Hepatocyte (in vitro differentiated cells): ENCODE measurements at regions not wholly inside any gene's neighbourhood (a gene's known extent, or its start where the extent isn't known, plus 50 kb on each side); places are given as distances from the start of the nearest gene placed in this dataset.

Experiments used
- DNase-seq: peaks from one replicate; pipeline ENCODE4 v3.0.0-alpha.2; 2016; ENCODE audit warnings: low spot score
- H2AFZ ChIP-seq: fragments of 200-600 bp; sonication (generic); 2 replicates; pipeline ENCODE4 v1.6.0; 2016; ENCODE audit warnings: antibody characterized with exemption, mild to moderate bottlenecking
- H3K27ac ChIP-seq: fragments of 200-600 bp; sonication (generic); 2 replicates; pipeline ENCODE4 v1.5.1; 2016; ENCODE audit warnings: mild to moderate bottlenecking
- H3K27me3 ChIP-seq: fragments of 200-600 bp; sonication (generic); 2 replicates; pipeline ENCODE4 v1.6.1; 2016
- H3K36me3 ChIP-seq: fragments of 200-600 bp; sonication (generic); replicated peaks from 2 replicates; pipeline ENCODE4 v1.5.1; 2016; ENCODE audit warnings: low read depth; ENCODE audit not compliant: insufficient read depth
- H3K4me1 ChIP-seq: fragments of 200-600 bp; sonication (generic); 2 replicates; pipeline ENCODE4 v1.5.1; 2016; ENCODE audit warnings: mild to moderate bottlenecking, moderate library complexity; ENCODE audit not compliant: insufficient read depth
- H3K4me2 ChIP-seq: fragments of 200-600 bp; sonication (generic); 2 replicates; pipeline ENCODE4 v1.6.0; 2016
- H3K4me3 ChIP-seq: fragments of 200-600 bp; sonication (generic); 2 replicates; pipeline ENCODE4 v1.5.1; 2016; ENCODE audit warnings: mild to moderate bottlenecking
- H3K79me2 ChIP-seq: fragments of 200-600 bp; sonication (generic); 2 replicates; pipeline ENCODE4 v1.6.0; 2017; ENCODE audit warnings: mild to moderate bottlenecking
- H3K9me2 ChIP-seq: fragments of 200-600 bp; sonication (generic); replicated peaks from 2 replicates; pipeline ENCODE4 v1.6.0; 2017; ENCODE audit warnings: mild to moderate bottlenecking; ENCODE audit not compliant: insufficient read depth
- H3K9me3 ChIP-seq: fragments of 200-600 bp; sonication (generic); 2 replicates; pipeline ENCODE4 v1.5.1; 2016; ENCODE audit warnings: low read depth, mild to moderate bottlenecking
- H4K20me1 ChIP-seq: fragments of 200-600 bp; sonication (generic); 2 replicates; pipeline ENCODE4 v1.6.0; 2016; ENCODE audit warnings: mild to moderate bottlenecking; ENCODE audit not compliant: insufficient read depth, poor library complexity, severe bottlenecking
- EZH2 ChIP-seq: fragments of 200-600 bp; sonication (generic); IDR thresholded peaks from 2 replicates; pipeline ENCODE4 v1.6.1; 2016; ENCODE audit warnings: antibody characterized with exemption, mild to moderate bottlenecking, borderline replicate concordance
- EZH2phosphoT487 ChIP-seq: fragments of 200-600 bp; sonication (generic); IDR thresholded peaks from one replicate; pipeline ENCODE4 v1.6.1; 2018; ENCODE audit warnings: antibody characterized with exemption, mild to moderate bottlenecking, low read depth, moderate library complexity; ENCODE audit not compliant: unreplicated experiment, severe bottlenecking
- WGBS: methylation state at CpG from one replicate; pipeline ENCODE4 v1.1.6; 2016; ENCODE audit warnings: low lambda C conversion rate; ENCODE audit errors: missing lambda C conversion rate; 5-methylcytosine and 5-hydroxymethylcytosine counted together
- TF ChIP-seq, protein P1 (sequence below): fragments of 200-600 bp; sonication (generic); IDR thresholded peaks from 2 replicates; pipeline ENCODE4 v1.5.1; 2016; ENCODE audit warnings: antibody characterized with exemption, mild to moderate bottlenecking; ENCODE audit not compliant: poor library complexity

GRCh38 chr12:88420457-88420856 is 159.8 kb downstream of the KITLG start:
- Histone ChIP-seq H4K20me1 (no peaks in the 10 kb centered on the region), H3K27ac (no peak overlapping the region), H3K4me2 (no peak overlapping the region), H3K4me1 (no peaks in the 10 kb centered on the region), H3K9me3 (no peaks in the 10 kb centered on the region), H3K36me3 (no peaks in the 10 kb centered on the region), H3K27me3 (no peaks in the 10 kb centered on the region), H3K79me2 (no peaks in the 10 kb centered on the region), H3K4me3 (no peak overlapping the region), H2AFZ (no peak overlapping the region), H3K9me2 (no peaks in the 10 kb centered on the region)
- TF ChIP-seq EZH2phosphoT487 (no peak), EZH2 (no peak)
- TF ChIP-seq, protein P1, sequence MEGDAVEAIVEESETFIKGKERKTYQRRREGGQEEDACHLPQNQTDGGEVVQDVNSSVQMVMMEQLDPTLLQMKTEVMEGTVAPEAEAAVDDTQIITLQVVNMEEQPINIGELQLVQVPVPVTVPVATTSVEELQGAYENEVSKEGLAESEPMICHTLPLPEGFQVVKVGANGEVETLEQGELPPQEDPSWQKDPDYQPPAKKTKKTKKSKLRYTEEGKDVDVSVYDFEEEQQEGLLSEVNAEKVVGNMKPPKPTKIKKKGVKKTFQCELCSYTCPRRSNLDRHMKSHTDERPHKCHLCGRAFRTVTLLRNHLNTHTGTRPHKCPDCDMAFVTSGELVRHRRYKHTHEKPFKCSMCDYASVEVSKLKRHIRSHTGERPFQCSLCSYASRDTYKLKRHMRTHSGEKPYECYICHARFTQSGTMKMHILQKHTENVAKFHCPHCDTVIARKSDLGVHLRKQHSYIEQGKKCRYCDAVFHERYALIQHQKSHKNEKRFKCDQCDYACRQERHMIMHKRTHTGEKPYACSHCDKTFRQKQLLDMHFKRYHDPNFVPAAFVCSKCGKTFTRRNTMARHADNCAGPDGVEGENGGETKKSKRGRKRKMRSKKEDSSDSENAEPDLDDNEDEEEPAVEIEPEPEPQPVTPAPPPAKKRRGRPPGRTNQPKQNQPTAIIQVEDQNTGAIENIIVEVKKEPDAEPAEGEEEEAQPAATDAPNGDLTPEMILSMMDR = no peak
- no peak for DNase-seq

- H3K4me1 ChIP-seq = no peaks in the 10 kb centered on the region
- no peaks in the 10 kb centered on the region for H3K79me2 ChIP-seq
- H3K4me2 ChIP-seq = no peak overlapping the region
- no peak for TF ChIP-seq EZH2phosphoT487
- TF ChIP-seq, protein P1 = no peak
- TF ChIP-seq EZH2 = no peak
- no peaks in the 10 kb centered on the region for H3K9me3 ChIP-seq
- no peaks in the 10 kb centered on the region for H3K27me3 ChIP-seq
- no peak overlapping the region for H3K4me3 ChIP-seq
- no peaks in the 10 kb centered on the region for H4K20me1 ChIP-seq
- H3K27ac ChIP-seq = no peak overlapping the region
- H3K36me3 ChIP-seq = no peaks in the 10 kb centered on the region
- 70% methylated on average over 5 of the region's 5 CpGs for WGBS
- H3K9me2 ChIP-seq = no peaks in the 10 kb centered on the region
- no peak overlapping the region for H2AFZ ChIP-seq
- no peak for DNase-seq
These were observed 155.2 kb downstream of the KITLG start for GRCh38 chr12:88424791-88425730.

DNA sequence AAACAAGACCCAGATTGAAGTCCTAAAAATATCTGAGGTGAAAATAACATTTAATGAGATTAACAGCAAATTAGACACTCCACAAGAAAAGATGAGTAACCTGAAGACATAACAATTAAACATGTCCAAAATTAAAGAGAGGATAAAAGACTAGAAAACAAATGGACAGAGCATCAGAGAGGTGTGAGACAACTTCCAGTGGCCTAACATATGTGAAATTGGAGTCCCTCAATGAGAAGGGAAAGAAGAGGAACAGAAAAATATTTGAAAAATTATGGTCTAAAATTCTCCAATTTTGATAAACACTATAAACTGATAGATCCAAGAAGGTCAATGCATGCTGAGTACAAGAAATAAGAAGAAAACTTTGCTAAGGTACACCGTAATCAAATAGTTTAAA is 151.9 kb downstream of the KITLG start:
- H2AFZ ChIP-seq = no peak overlapping the region
- DNase-seq = no peak
- H3K9me3 ChIP-seq = no peaks in the 10 kb centered on the region
- H3K9me2 ChIP-seq = no peaks in the 10 kb centered on the region
- H3K4me3 ChIP-seq = no peak overlapping the region
- TF ChIP-seq EZH2 = no peak
- TF ChIP-seq, protein P1 = no peak
- TF ChIP-seq EZH2phosphoT487 = no peak
- no peak overlapping the region for H3K27ac ChIP-seq
- no peaks in the 10 kb centered on the region for H3K27me3 ChIP-seq
- WGBS = 95% methylated on average over 1 of the region's 1 CpG
- H3K4me1 ChIP-seq = no peaks in the 10 kb centered on the region
- no peaks in the 10 kb centered on the region for H4K20me1 ChIP-seq
- no peak overlapping the region for H3K4me2 ChIP-seq
- H3K79me2 ChIP-seq = no peaks in the 10 kb centered on the region
- H3K36me3 ChIP-seq = no peaks in the 10 kb centered on the region
